MG63 (cell line): ENCODE measurements at regions not wholly inside any gene's neighbourhood (a gene's known extent, or its start where the extent isn't known, plus 50 kb on each side); places are given as distances from the start of the nearest gene placed in this dataset.

Experiments used
- DNase-seq: peaks from one replicate; pipeline ENCODE4 v3.0.0-alpha.2; 2020
- H3K27me3 ChIP-seq: fragments of 250-450 bp; sonication (Bioruptor Pico); 2 replicates; pipeline ENCODE4 v1.5.1; 2020; ENCODE audit warnings: mild to moderate bottlenecking, moderate library complexity
- H3K36me3 ChIP-seq: fragments of 250-450 bp; sonication (Bioruptor Pico); 2 replicates; pipeline ENCODE4 v1.5.1; 2020; ENCODE audit warnings: mild to moderate bottlenecking, moderate library complexity
- H3K4me3 ChIP-seq: fragments of 250-450 bp; sonication (Bioruptor Pico); 2 replicates; pipeline ENCODE4 v1.5.1; 2020; ENCODE audit warnings: mild to moderate bottlenecking, moderate library complexity
- H3K9me3 ChIP-seq: fragments of 250-450 bp; sonication (Bioruptor Pico); 2 replicates; pipeline ENCODE4 v1.5.1; 2020; ENCODE audit warnings: mild to moderate bottlenecking, moderate library complexity

GRCh38 chrX:8887004-8887403 lies 85.8 kb upstream of the FAM9A start:
- no peaks in the 10 kb centered on the region for H3K36me3 ChIP-seq
- no peak for DNase-seq

GRCh38 chrX:8879750-8880149 lies 78.6 kb upstream of the FAM9A start:
- H3K9me3 ChIP-seq, result no peaks in the 10 kb centered on the region
- DNase-seq, result no peak
- no peaks in the 10 kb centered on the region for H3K36me3 ChIP-seq
- no peaks in the 10 kb centered on the region for H3K27me3 ChIP-seq
- no peak overlapping the region for H3K4me3 ChIP-seq

More at GRCh38 chrX:8887004-8887403, 85.8 kb upstream of the FAM9A start:
- Histone ChIP-seq H3K4me3 (no peak overlapping the region), H3K27me3 (no peaks in the 10 kb centered on the region), H3K9me3 (no peaks in the 10 kb centered on the region)

- Histone ChIP-seq H3K4me3 (no peak overlapping the region), H3K36me3 (no peaks in the 10 kb centered on the region), H3K9me3 (no peaks in the 10 kb centered on the region), H3K27me3 (no peaks in the 10 kb centered on the region)
- no peak for DNase-seq
Measured at GRCh38 chrX:8873956-8874355, 72.8 kb upstream of the FAM9A start.

GRCh38 chrX:8873102-8873501 lies 71.9 kb upstream of the FAM9A start:
- Histone ChIP-seq H3K27me3 (no peaks in the 10 kb centered on the region), H3K4me3 (no peak overlapping the region), H3K9me3 (no peaks in the 10 kb centered on the region), H3K36me3 (no peaks in the 10 kb centered on the region)
- DNase-seq, result no peak

GRCh38 chrX:8870411-8870810 lies 69.2 kb upstream of the FAM9A start:
- no peak overlapping the region for H3K4me3 ChIP-seq
- no peaks in the 10 kb centered on the region for H3K36me3 ChIP-seq
- H3K9me3 ChIP-seq, result no peaks in the 10 kb centered on the region
- DNase-seq, result no peak
- no peaks in the 10 kb centered on the region for H3K27me3 ChIP-seq

GRCh38 chrX:8869812-8870211 lies 68.6 kb upstream of the FAM9A start:
- Histone ChIP-seq H3K36me3 (no peaks in the 10 kb centered on the region), H3K9me3 (no peaks in the 10 kb centered on the region), H3K27me3 (no peaks in the 10 kb centered on the region; the same call in 1 of the 2 replicates), H3K4me3 (no peak overlapping the region)
- no peak for DNase-seq

- Histone ChIP-seq H3K4me3 (no peak overlapping the region), H3K9me3 (no peaks in the 10 kb centered on the region), H3K27me3 (no peaks in the 10 kb centered on the region; the same call in 1 of the 2 replicates), H3K36me3 (no peaks in the 10 kb centered on the region)
- DNase-seq, result no peak
Measured at GRCh38 chrX:8868906-8869305, 67.7 kb upstream of the FAM9A start.

- H3K9me3 ChIP-seq, result no peaks in the 10 kb centered on the region
- no peaks in the 10 kb centered on the region; the same call in 1 of the 2 replicates for H3K27me3 ChIP-seq
- no peak for DNase-seq
- no peaks in the 10 kb centered on the region for H3K36me3 ChIP-seq
- H3K4me3 ChIP-seq, result no peak overlapping the region
Measured at GRCh38 chrX:8868070-8868773, 67.0 kb upstream of the FAM9A start.

- DNase-seq, result no peak
- H3K9me3 ChIP-seq, result no peaks in the 10 kb centered on the region
- no peaks in the 10 kb centered on the region; the same call in 1 of the 2 replicates for H3K27me3 ChIP-seq
- H3K4me3 ChIP-seq, result no peak overlapping the region
- no peaks in the 10 kb centered on the region for H3K36me3 ChIP-seq
Measured at GRCh38 chrX:8867406-8867805, 66.2 kb upstream of the FAM9A start.

- no peak for DNase-seq
- H3K27me3 ChIP-seq, result no peaks in the 10 kb centered on the region; the same call in 1 of the 2 replicates
- H3K36me3 ChIP-seq, result no peaks in the 10 kb centered on the region
- H3K4me3 ChIP-seq, result no peak overlapping the region
- no peaks in the 10 kb centered on the region for H3K9me3 ChIP-seq
Measured at GRCh38 chrX:8864161-8864560, 63.0 kb upstream of the FAM9A start.

- H3K9me3 ChIP-seq, result no peaks in the 10 kb centered on the region
- H3K27me3 ChIP-seq, result no peaks in the 10 kb centered on the region; the same call in 1 of the 2 replicates
- DNase-seq, result no peak
- H3K36me3 ChIP-seq, result no peaks in the 10 kb centered on the region
- H3K4me3 ChIP-seq, result no peak overlapping the region
Measured at GRCh38 chrX:8861908-8862307, 60.7 kb upstream of the FAM9A start.

GRCh38 chrX:8851231-8851886 lies 50.2 kb upstream of the FAM9A start:
- Histone ChIP-seq H3K9me3 (no peaks in the 10 kb centered on the region), H3K4me3 (no peak overlapping the region)

More at GRCh38 chrX:8851231-8851886, 50.2 kb upstream of the FAM9A start:
- Histone ChIP-seq H3K36me3 (no peaks in the 10 kb centered on the region), H3K27me3 (no peaks in the 10 kb centered on the region)
- DNase-seq, result no peak
